ENCODE measurements at regions not wholly inside any gene's neighbourhood (a gene's known extent, or its start where the extent isn't known, plus 50 kb on each side); places are given as distances from the start of the nearest gene placed in this dataset.

DNA sequence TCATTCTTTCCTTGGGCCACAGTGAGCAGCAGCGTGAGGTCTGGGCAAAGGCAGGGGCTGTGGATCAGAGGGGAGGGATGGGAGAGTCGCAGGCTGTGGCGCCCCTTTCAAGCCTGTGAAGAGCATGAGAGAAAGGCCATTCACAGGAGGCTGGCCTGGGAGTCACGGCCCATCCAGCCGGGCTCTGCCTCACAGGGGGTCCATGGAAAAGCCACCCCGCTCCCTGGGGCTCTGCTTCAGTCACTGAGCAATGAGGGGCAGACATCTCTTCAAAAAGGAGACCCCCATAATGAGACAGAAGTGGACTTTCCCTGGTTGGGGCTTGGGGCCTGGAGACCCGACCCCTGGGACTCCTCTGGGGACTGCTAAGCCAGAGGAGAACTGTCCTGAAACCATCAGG, 117.0 kb upstream of the GSC start:
- Histone ChIP-seq H3K4me2 (ENCODE audit: insufficient read depth, insufficient read length, low read length) (no peak overlapping the region), H3K79me2 (ENCODE audit: insufficient read depth, low read length) (no peaks in the 10 kb centered on the region), H2BK15ac (ENCODE audit: low read depth, low read length) (no peak overlapping the region), H3K27me3 (ENCODE audit: insufficient read depth, low read length) (no peaks in the 10 kb centered on the region), H4K91ac (ENCODE audit: insufficient read length, low read depth, low read length) (no peak overlapping the region), H2BK20ac (ENCODE audit: low read depth, low read length, poor library complexity, severe bottlenecking) (no peak overlapping the region), H3K4me1 (ENCODE audit: insufficient read depth, low read length) (no peaks in the 10 kb centered on the region), H3K23ac (ENCODE audit: insufficient read length, low read depth, low read length) (no peak overlapping the region), H2AK5ac (ENCODE audit: insufficient read length, low read length) (no peak overlapping the region), H4K8ac (replicated peaks; ENCODE audit: insufficient read length, low read depth, low read length) (no peak overlapping the region), H3K79me1 (ENCODE audit: insufficient read depth, low read depth, low read length, poor library complexity, severe bottlenecking) (no peaks in the 10 kb centered on the region), H3K9ac (ENCODE audit: extremely low read depth, insufficient read length, low read length) (no peak overlapping the region), H2BK12ac (ENCODE audit: insufficient read length, low read depth, low read length) (no peak overlapping the region), H3T11ph (ENCODE audit: low read length) (no peak overlapping the region), H3K9me3 (ENCODE audit: control insufficient read depth, low read depth, low read length) (no peaks in the 10 kb centered on the region), H4K20me1 (ENCODE audit: control insufficient read depth, insufficient read depth, insufficient read length) (no peaks in the 10 kb centered on the region), H3K56ac (ENCODE audit: insufficient read length, low read depth, low read length) (no peak overlapping the region), H3K27ac (ENCODE audit: insufficient read length, low read depth, low read length) (no peak overlapping the region), H2AFZ (ENCODE audit: low read length) (no peak overlapping the region), H3K18ac (ENCODE audit: insufficient read length, low read depth, low read length) (no peak overlapping the region), H3K4ac (ENCODE audit: low read depth, low read length) (no peak overlapping the region), H2BK120ac (ENCODE audit: low read depth, low read length, poor library complexity, severe bottlenecking) (no peak overlapping the region), H4K5ac (ENCODE audit: insufficient read length, low read depth, low read length) (no peak overlapping the region), H2BK5ac (ENCODE audit: insufficient read length, low read length) (no peak overlapping the region), H3K23me2 (ENCODE audit: insufficient read length, low read depth, low read length, poor library complexity, severe bottlenecking) (no peaks in the 10 kb centered on the region), H3K14ac (ENCODE audit: insufficient read depth, low read length) (no peak overlapping the region; the same call in 1 of the 2 replicates)
- Mint-ChIP-seq H3K36me3 (ENCODE audit: insufficient read depth in 1 of 3, low read depth in 3 of 3) (no peaks in the 10 kb centered on the region), H3K27ac (no peak overlapping the region), H3K4me3 (no peak overlapping the region), H3K27me3 (ENCODE audit: low read depth) (peaks cover 11% of the 10 kb centered on the region), H3K4me1 (no peaks in the 10 kb centered on the region), H3K9me3 (no peaks in the 10 kb centered on the region; a peak in 1 of 5 replicates)
- WGBS (ENCODE audit: extremely low coverage, insufficient read length, low lambda C conversion rate) = no CpG with 5 or more reads among the region's 7 CpGs
- no peak for DNase-seq
- TF ChIP-seq, protein P1, sequence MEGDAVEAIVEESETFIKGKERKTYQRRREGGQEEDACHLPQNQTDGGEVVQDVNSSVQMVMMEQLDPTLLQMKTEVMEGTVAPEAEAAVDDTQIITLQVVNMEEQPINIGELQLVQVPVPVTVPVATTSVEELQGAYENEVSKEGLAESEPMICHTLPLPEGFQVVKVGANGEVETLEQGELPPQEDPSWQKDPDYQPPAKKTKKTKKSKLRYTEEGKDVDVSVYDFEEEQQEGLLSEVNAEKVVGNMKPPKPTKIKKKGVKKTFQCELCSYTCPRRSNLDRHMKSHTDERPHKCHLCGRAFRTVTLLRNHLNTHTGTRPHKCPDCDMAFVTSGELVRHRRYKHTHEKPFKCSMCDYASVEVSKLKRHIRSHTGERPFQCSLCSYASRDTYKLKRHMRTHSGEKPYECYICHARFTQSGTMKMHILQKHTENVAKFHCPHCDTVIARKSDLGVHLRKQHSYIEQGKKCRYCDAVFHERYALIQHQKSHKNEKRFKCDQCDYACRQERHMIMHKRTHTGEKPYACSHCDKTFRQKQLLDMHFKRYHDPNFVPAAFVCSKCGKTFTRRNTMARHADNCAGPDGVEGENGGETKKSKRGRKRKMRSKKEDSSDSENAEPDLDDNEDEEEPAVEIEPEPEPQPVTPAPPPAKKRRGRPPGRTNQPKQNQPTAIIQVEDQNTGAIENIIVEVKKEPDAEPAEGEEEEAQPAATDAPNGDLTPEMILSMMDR (conservative IDR thresholded peaks at IDR 0.05) = no peak

Measured in H9 (cell line).